Panc1 (cell line): ENCODE measurements at regions not wholly inside any gene's neighbourhood (a gene's known extent, or its start where the extent isn't known, plus 50 kb on each side); places are given as distances from the start of the nearest gene placed in this dataset.

Experiments
- POLR2AphosphoS5 ChIP-seq: IDR thresholded peaks from 2 replicates; pipeline ENCODE4 v1.6.1; 2012; ENCODE audit warnings: mild to moderate bottlenecking, low read depth, low read length, moderate library complexity
- REST ChIP-seq, 2 experiments: IDR thresholded peaks; 2 replicates each; pipeline ENCODE4 v1.6.1; 2011 to 2012; ENCODE audit warnings: low read depth in 2 of 2, control low read depth in 1 of 2, low read length in 1 of 2, mild to moderate bottlenecking in 1 of 2, moderate library complexity in 1 of 2; ENCODE audit not compliant: insufficient read depth in 1 of 2
- SIN3A ChIP-seq: IDR thresholded peaks from 2 replicates; pipeline ENCODE4 v1.6.1; 2012; ENCODE audit warnings: low read depth, mild to moderate bottlenecking, low read length, moderate library complexity, borderline replicate concordance; ENCODE audit not compliant: insufficient read depth
- TF ChIP-seq, protein P1 (sequence below): fragments of 450-650 bp; IDR thresholded peaks from 2 replicates; pipeline ENCODE4 v1.5.1; 2017; ENCODE audit warnings: mild to moderate bottlenecking

GRCh38 chr5:118430076-118430475 lies 558.3 kb downstream of the DTWD2 start:
- TF ChIP-seq, protein P1, sequence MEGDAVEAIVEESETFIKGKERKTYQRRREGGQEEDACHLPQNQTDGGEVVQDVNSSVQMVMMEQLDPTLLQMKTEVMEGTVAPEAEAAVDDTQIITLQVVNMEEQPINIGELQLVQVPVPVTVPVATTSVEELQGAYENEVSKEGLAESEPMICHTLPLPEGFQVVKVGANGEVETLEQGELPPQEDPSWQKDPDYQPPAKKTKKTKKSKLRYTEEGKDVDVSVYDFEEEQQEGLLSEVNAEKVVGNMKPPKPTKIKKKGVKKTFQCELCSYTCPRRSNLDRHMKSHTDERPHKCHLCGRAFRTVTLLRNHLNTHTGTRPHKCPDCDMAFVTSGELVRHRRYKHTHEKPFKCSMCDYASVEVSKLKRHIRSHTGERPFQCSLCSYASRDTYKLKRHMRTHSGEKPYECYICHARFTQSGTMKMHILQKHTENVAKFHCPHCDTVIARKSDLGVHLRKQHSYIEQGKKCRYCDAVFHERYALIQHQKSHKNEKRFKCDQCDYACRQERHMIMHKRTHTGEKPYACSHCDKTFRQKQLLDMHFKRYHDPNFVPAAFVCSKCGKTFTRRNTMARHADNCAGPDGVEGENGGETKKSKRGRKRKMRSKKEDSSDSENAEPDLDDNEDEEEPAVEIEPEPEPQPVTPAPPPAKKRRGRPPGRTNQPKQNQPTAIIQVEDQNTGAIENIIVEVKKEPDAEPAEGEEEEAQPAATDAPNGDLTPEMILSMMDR: no peak
- TF ChIP-seq REST (IDR thresholded peaks at IDR 0.05; ENCODE audit: insufficient read depth in 1 of 2, low read depth in 2 of 2, low read length in 1 of 2) (no peak), SIN3A (no peak), POLR2AphosphoS5 (no peak)
